Breast epithelium (tissue), 3 donors: ENCODE measurements at regions not wholly inside any gene's neighbourhood (a gene's known extent, or its start where the extent isn't known, plus 50 kb on each side); places are given as distances from the start of the nearest gene placed in this dataset.

Source experiments
- CTCF ChIP-seq, 3 donors: fragments of 450-650 bp; IDR thresholded peaks; one replicate each; pipeline ENCODE4 v1.5.1; 2016 to 2017; ENCODE audit warnings: antibody characterized with exemption in 3 of 3, mild to moderate bottlenecking in 3 of 3, moderate library complexity in 3 of 3
- POLR2A ChIP-seq: fragments of 450-650 bp; IDR thresholded peaks from one replicate; pipeline ENCODE4 v1.6.1; 2016; ENCODE audit warnings: antibody characterized with exemption, mild to moderate bottlenecking, moderate library complexity

GRCh38 chr2:155825876-155826275, 506.6 kb downstream of the NR4A2 start:
- no peak for TF ChIP-seq CTCF (IDR thresholded peaks at IDR 0.05)
- no peak for TF ChIP-seq POLR2A
